GM23338 (cell line): ENCODE measurements at regions not wholly inside any gene's neighbourhood (a gene's known extent, or its start where the extent isn't known, plus 50 kb on each side); places are given as distances from the start of the nearest gene placed in this dataset.

Experiments
- ATAC-seq: fragments of 200-7000 bp; cut with Tn5 transposase; 3 replicates; pipeline ENCODE4 v1.9.1; 2020
- DNase-seq: peaks from one replicate; pipeline ENCODE4 v3.0.0-alpha.2; 2015; ENCODE audit warnings: low spot score
- H2AFZ ChIP-seq: fragments of 200-600 bp; sonication (generic); 2 replicates; pipeline ENCODE4 v1.8.0; 2016; ENCODE audit warnings: antibody characterized with exemption, mild to moderate bottlenecking, moderate library complexity
- H3F3A ChIP-seq: fragments of 200-600 bp; sonication (generic); replicated peaks from 2 replicates; pipeline ENCODE4 v1.8.0; 2017; ENCODE audit warnings: antibody characterized with exemption, mixed run types, low read depth
- H3K27ac ChIP-seq: fragments of 200-600 bp; sonication (generic); 2 replicates; pipeline ENCODE4 v1.6.1; 2016; ENCODE audit warnings: low read depth
- H3K27me3 ChIP-seq: fragments of 200-600 bp; sonication (generic); 2 replicates; pipeline ENCODE4 v1.8.0; 2016; ENCODE audit warnings: mild to moderate bottlenecking, mixed run types, moderate library complexity; ENCODE audit not compliant: insufficient read depth
- H3K36me3 ChIP-seq: fragments of 200-600 bp; sonication (generic); 2 replicates; pipeline ENCODE4 v1.8.0; 2016; ENCODE audit warnings: mild to moderate bottlenecking; ENCODE audit not compliant: insufficient read depth
- H3K4me1 ChIP-seq: fragments of 200-600 bp; sonication (generic); 2 replicates; pipeline ENCODE4 v1.8.0; 2016; ENCODE audit warnings: mild to moderate bottlenecking, moderate library complexity; ENCODE audit not compliant: insufficient read depth
- H3K4me2 ChIP-seq: fragments of 200-600 bp; sonication (generic); 2 replicates; pipeline ENCODE4 v1.7.1; 2017; ENCODE audit warnings: mixed run types
- H3K4me3 ChIP-seq: fragments of 200-600 bp; sonication (generic); 2 replicates; pipeline ENCODE4 v1.6.1; 2016; ENCODE audit warnings: mixed run types
- H3K79me2 ChIP-seq: fragments of 200-600 bp; sonication (generic); replicated peaks from 2 replicates; pipeline ENCODE4 v1.8.0; 2017; ENCODE audit warnings: mild to moderate bottlenecking; ENCODE audit not compliant: insufficient read depth
- H3K9me2 ChIP-seq: fragments of 200-600 bp; sonication (generic); 2 replicates; pipeline ENCODE4 v1.8.0; 2017; ENCODE audit not compliant: insufficient read depth
- H4K20me1 ChIP-seq: fragments of 200-600 bp; sonication (generic); replicated peaks from 2 replicates; pipeline ENCODE4 v1.8.0; 2017; ENCODE audit warnings: mild to moderate bottlenecking; ENCODE audit not compliant: insufficient read depth
- H3K27ac Mint-ChIP-seq: 2 replicates; pipeline ENCODE4 v1.8.0; 2020; ENCODE audit warnings: inconsistent platforms, mild to moderate bottlenecking, moderate library complexity, mixed read lengths
- H3K27me3 Mint-ChIP-seq: 3 replicates; pipeline ENCODE4 v1.8.0; 2022; ENCODE audit warnings: low read depth, mild to moderate bottlenecking, moderate library complexity, mixed read lengths, inconsistent platforms; ENCODE audit not compliant: insufficient read depth, poor library complexity
- H3K36me3 Mint-ChIP-seq: 3 replicates; pipeline ENCODE4 v1.8.0; 2021; ENCODE audit warnings: low read depth, mild to moderate bottlenecking, inconsistent platforms, moderate library complexity, mixed read lengths
- H3K4me1 Mint-ChIP-seq: 3 replicates; pipeline ENCODE4 v1.8.0; 2020; ENCODE audit warnings: mild to moderate bottlenecking, inconsistent platforms, mixed read lengths
- H3K4me3 Mint-ChIP-seq: 3 replicates; pipeline ENCODE4 v1.8.0; 2021; ENCODE audit warnings: moderate library complexity, mild to moderate bottlenecking, inconsistent platforms, mixed read lengths
- H3K9me3 Mint-ChIP-seq: 3 replicates; pipeline ENCODE4 v1.8.0; 2020; ENCODE audit warnings: moderate library complexity, mild to moderate bottlenecking, inconsistent platforms, mixed read lengths
- CREB1 ChIP-seq: fragments of 250-450 bp; sonication (Bioruptor Pico); IDR thresholded peaks from 2 replicates; pipeline ENCODE4 v1.5.0; 2020; ENCODE audit warnings: low read depth, mild to moderate bottlenecking, moderate library complexity
- ETS1 ChIP-seq: IDR thresholded peaks from 2 replicates; pipeline ENCODE4 v1.6.1; 2016; ENCODE audit warnings: antibody characterized with exemption
- EZH2 ChIP-seq: fragments of 200-600 bp; sonication (generic); IDR thresholded peaks from one replicate; pipeline ENCODE4 v1.8.0; 2017; ENCODE audit warnings: antibody characterized with exemption, mild to moderate bottlenecking, low read depth; ENCODE audit not compliant: unreplicated experiment
- EZH2phosphoT487 ChIP-seq: fragments of 200-600 bp; sonication (generic); IDR thresholded peaks from one replicate; pipeline ENCODE4 v1.8.1; 2018; ENCODE audit warnings: antibody characterized with exemption; ENCODE audit not compliant: unreplicated experiment
- JUNB ChIP-seq: IDR thresholded peaks from one replicate; pipeline ENCODE4 v1.6.1; 2016; ENCODE audit warnings: antibody characterized with exemption; ENCODE audit not compliant: unreplicated experiment
- NANOG ChIP-seq: IDR thresholded peaks from 2 replicates; pipeline ENCODE4 v1.6.1; 2016; ENCODE audit warnings: antibody characterized with exemption, borderline replicate concordance
- POLR2AphosphoS5 ChIP-seq: IDR thresholded peaks from 2 replicates; pipeline ENCODE4 v1.6.1; 2016; ENCODE audit warnings: antibody characterized with exemption, low read depth
- STAT1 ChIP-seq: IDR thresholded peaks from one replicate; pipeline ENCODE4 v1.6.1; 2016; ENCODE audit warnings: antibody characterized with exemption; ENCODE audit not compliant: unreplicated experiment
- ZNF114 ChIP-seq: fragments of 250-450 bp; sonication (Bioruptor Pico); IDR thresholded peaks from 2 replicates; pipeline ENCODE4 v1.5.0; 2020; ENCODE audit warnings: mild to moderate bottlenecking, moderate library complexity
- ZNF331 ChIP-seq: fragments of 250-450 bp; sonication (Bioruptor Pico); IDR thresholded peaks from 2 replicates; pipeline ENCODE4 v1.5.0; 2020; ENCODE audit warnings: low read depth, mild to moderate bottlenecking, moderate library complexity
- TF ChIP-seq, protein P1 (sequence below): IDR thresholded peaks from one replicate; pipeline ENCODE4 v1.6.1; 2018; ENCODE audit warnings: antibody characterized with exemption; ENCODE audit not compliant: unreplicated experiment
- TF ChIP-seq, protein P2 (sequence below): fragments of 250-450 bp; sonication (Bioruptor Pico); IDR thresholded peaks from 2 replicates; pipeline ENCODE4 v1.5.0; 2020; ENCODE audit warnings: mild to moderate bottlenecking, moderate library complexity
- TF ChIP-seq, protein P3 (sequence below), 2 experiments: fragments of 200-600 bp in 1 of 2; sonication (generic) in 1 of 2; conservative IDR thresholded peaks; 2 replicates each; pipeline versions ENCODE4 v1.5.1 to v1.6.1; 2016 to 2017; ENCODE audit warnings: antibody characterized with exemption in 2 of 2, low read depth in 2 of 2, mild to moderate bottlenecking in 2 of 2, moderate library complexity in 1 of 2

DNA sequence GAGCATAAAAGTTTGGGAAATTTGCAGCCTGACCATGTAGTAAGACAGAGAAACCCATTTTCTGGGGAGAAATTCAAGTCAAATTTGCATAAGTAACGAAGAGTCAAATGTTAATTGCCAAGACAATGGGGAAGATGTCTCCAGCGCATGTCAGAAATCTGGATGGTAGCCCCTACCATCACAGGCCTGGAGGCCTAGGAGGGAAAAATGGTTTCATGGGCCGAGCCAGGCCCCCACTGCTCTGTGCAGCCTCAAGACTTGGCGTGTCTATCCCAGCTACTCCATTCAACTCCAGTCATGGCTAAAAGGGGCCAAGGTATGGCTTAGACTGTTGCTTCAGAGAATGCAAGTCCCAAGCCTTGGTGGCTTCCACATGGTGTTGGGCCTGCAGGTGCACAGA is 269.8 kb downstream of the RFC3 start:
- H3K36me3 ChIP-seq: peaks cover 12% of the 10 kb centered on the region; the same call in 1 of the 2 replicates
- no peaks in the 10 kb centered on the region for H3K27me3 ChIP-seq
- Mint-ChIP-seq H3K4me3 (no peak overlapping the region), H3K9me3 (peaks cover 37% of the 10 kb centered on the region), H3K27me3 (peaks cover 3% of the 10 kb centered on the region), H3K36me3 (peaks cover 35% of the 10 kb centered on the region), H3K27ac (no peak overlapping the region), H3K4me1 (no peaks in the 10 kb centered on the region)
- no peak overlapping the region for H3K27ac ChIP-seq
- H3K4me1 ChIP-seq: no peaks in the 10 kb centered on the region
- no peaks in the 10 kb centered on the region for H3K79me2 ChIP-seq
- no peak overlapping the region for H2AFZ ChIP-seq
- DNase-seq (no peak), ATAC-seq (no peak)
- no peaks in the 10 kb centered on the region for H4K20me1 ChIP-seq
- no peak overlapping the region for H3K4me2 ChIP-seq
- no peak overlapping the region for H3K4me3 ChIP-seq
- TF ChIP-seq POLR2AphosphoS5 (no peak), ZNF114 (no peak), JUNB (no peak), EZH2phosphoT487 (no peak), ZNF331 (no peak), ETS1 (no peak), EZH2 (no peak), CREB1 (CRISPR knock-in tag) (no peak), STAT1 (no peak), NANOG (no peak)
- TF ChIP-seq, protein P1, sequence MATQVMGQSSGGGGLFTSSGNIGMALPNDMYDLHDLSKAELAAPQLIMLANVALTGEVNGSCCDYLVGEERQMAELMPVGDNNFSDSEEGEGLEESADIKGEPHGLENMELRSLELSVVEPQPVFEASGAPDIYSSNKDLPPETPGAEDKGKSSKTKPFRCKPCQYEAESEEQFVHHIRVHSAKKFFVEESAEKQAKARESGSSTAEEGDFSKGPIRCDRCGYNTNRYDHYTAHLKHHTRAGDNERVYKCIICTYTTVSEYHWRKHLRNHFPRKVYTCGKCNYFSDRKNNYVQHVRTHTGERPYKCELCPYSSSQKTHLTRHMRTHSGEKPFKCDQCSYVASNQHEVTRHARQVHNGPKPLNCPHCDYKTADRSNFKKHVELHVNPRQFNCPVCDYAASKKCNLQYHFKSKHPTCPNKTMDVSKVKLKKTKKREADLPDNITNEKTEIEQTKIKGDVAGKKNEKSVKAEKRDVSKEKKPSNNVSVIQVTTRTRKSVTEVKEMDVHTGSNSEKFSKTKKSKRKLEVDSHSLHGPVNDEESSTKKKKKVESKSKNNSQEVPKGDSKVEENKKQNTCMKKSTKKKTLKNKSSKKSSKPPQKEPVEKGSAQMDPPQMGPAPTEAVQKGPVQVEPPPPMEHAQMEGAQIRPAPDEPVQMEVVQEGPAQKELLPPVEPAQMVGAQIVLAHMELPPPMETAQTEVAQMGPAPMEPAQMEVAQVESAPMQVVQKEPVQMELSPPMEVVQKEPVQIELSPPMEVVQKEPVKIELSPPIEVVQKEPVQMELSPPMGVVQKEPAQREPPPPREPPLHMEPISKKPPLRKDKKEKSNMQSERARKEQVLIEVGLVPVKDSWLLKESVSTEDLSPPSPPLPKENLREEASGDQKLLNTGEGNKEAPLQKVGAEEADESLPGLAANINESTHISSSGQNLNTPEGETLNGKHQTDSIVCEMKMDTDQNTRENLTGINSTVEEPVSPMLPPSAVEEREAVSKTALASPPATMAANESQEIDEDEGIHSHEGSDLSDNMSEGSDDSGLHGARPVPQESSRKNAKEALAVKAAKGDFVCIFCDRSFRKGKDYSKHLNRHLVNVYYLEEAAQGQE: no peak
- TF ChIP-seq, protein P2, sequence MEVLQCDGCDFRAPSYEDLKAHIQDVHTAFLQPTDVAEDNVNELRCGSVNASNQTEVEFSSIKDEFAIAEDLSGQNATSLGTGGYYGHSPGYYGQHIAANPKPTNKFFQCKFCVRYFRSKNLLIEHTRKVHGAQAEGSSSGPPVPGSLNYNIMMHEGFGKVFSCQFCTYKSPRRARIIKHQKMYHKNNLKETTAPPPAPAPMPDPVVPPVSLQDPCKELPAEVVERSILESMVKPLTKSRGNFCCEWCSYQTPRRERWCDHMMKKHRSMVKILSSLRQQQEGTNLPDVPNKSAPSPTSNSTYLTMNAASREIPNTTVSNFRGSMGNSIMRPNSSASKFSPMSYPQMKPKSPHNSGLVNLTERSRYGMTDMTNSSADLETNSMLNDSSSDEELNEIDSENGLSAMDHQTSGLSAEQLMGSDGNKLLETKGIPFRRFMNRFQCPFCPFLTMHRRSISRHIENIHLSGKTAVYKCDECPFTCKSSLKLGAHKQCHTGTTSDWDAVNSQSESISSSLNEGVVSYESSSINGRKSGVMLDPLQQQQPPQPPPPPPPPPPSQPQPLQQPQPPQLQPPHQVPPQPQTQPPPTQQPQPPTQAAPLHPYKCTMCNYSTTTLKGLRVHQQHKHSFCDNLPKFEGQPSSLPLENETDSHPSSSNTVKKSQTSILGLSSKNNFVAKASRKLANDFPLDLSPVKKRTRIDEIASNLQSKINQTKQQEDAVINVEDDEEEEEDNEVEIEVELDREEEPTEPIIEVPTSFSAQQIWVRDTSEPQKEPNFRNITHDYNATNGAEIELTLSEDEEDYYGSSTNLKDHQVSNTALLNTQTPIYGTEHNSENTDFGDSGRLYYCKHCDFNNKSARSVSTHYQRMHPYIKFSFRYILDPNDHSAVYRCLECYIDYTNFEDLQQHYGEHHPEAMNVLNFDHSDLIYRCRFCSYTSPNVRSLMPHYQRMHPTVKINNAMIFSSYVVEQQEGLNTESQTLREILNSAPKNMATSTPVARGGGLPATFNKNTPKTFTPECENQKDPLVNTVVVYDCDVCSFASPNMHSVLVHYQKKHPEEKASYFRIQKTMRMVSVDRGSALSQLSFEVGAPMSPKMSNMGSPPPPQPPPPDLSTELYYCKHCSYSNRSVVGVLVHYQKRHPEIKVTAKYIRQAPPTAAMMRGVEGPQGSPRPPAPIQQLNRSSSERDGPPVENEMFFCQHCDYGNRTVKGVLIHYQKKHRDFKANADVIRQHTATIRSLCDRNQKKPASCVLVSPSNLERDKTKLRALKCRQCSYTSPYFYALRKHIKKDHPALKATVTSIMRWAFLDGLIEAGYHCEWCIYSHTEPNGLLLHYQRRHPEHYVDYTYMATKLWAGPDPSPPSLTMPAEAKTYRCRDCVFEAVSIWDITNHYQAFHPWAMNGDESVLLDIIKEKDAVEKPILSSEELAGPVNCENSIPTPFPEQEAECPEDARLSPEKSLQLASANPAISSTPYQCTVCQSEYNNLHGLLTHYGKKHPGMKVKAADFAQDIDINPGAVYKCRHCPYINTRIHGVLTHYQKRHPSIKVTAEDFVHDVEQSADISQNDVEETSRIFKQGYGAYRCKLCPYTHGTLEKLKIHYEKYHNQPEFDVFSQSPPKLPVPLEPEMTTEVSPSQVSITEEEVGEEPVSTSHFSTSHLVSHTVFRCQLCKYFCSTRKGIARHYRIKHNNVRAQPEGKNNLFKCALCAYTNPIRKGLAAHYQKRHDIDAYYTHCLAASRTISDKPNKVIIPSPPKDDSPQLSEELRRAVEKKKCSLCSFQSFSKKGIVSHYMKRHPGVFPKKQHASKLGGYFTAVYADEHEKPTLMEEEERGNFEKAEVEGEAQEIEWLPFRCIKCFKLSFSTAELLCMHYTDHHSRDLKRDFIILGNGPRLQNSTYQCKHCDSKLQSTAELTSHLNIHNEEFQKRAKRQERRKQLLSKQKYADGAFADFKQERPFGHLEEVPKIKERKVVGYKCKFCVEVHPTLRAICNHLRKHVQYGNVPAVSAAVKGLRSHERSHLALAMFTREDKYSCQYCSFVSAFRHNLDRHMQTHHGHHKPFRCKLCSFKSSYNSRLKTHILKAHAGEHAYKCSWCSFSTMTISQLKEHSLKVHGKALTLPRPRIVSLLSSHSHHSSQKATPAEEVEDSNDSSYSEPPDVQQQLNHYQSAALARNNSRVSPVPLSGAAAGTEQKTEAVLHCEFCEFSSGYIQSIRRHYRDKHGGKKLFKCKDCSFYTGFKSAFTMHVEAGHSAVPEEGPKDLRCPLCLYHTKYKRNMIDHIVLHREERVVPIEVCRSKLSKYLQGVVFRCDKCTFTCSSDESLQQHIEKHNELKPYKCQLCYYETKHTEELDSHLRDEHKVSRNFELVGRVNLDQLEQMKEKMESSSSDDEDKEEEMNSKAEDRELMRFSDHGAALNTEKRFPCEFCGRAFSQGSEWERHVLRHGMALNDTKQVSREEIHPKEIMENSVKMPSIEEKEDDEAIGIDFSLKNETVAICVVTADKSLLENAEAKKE (CRISPR knock-in tag): no peak
- TF ChIP-seq, protein P3, sequence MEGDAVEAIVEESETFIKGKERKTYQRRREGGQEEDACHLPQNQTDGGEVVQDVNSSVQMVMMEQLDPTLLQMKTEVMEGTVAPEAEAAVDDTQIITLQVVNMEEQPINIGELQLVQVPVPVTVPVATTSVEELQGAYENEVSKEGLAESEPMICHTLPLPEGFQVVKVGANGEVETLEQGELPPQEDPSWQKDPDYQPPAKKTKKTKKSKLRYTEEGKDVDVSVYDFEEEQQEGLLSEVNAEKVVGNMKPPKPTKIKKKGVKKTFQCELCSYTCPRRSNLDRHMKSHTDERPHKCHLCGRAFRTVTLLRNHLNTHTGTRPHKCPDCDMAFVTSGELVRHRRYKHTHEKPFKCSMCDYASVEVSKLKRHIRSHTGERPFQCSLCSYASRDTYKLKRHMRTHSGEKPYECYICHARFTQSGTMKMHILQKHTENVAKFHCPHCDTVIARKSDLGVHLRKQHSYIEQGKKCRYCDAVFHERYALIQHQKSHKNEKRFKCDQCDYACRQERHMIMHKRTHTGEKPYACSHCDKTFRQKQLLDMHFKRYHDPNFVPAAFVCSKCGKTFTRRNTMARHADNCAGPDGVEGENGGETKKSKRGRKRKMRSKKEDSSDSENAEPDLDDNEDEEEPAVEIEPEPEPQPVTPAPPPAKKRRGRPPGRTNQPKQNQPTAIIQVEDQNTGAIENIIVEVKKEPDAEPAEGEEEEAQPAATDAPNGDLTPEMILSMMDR (conservative IDR thresholded peaks at IDR 0.05; ENCODE audit: low read depth in 2 of 2): no peak
- no peaks in the 10 kb centered on the region for H3F3A ChIP-seq
- H3K9me2 ChIP-seq: peaks cover 29% of the 10 kb centered on the region
